Activated CD4-positive, alpha-beta T cell treated with anti-CD3 and anti-CD28 coated beads, Interleukin-2, amount 50 U/mL, for 4 hours (primary cell): ENCODE measurements at regions not wholly inside any gene's neighbourhood (a gene's known extent, or its start where the extent isn't known, plus 50 kb on each side); places are given as distances from the start of the nearest gene placed in this dataset.

Source experiments
- DNase-seq, 2 experiments: peaks; one replicate each; pipeline ENCODE4 v3.0.0-alpha.2; 2020

- DNase-seq, result no peak
Observed at GRCh38 chrX:10047631-10048030, 80.5 kb downstream of the CLDN34 start.

- DNase-seq, result no peak
Observed at GRCh38 chrX:10048076-10048475, 80.9 kb downstream of the CLDN34 start.

- no peak for DNase-seq
Observed at GRCh38 chrX:10048707-10049106, 81.5 kb downstream of the CLDN34 start.

GRCh38 chrX:10049236-10049635 lies 82.1 kb downstream of the CLDN34 start:
- no peak for DNase-seq

GRCh38 chrX:10050481-10050880 lies 83.3 kb downstream of the CLDN34 start:
- DNase-seq, result no peak

GRCh38 chrX:10051866-10052480 lies 84.8 kb downstream of the CLDN34 start:
- DNase-seq, result no peak

- no peak for DNase-seq
Observed at GRCh38 chrX:10052906-10053625, 85.9 kb downstream of the CLDN34 start.

GRCh38 chrX:10054396-10054795 lies 87.2 kb downstream of the CLDN34 start:
- no peak for DNase-seq

- DNase-seq, result no peak
Observed at GRCh38 chrX:10055430-10055829, 88.3 kb downstream of the CLDN34 start.

- DNase-seq, result no peak
Observed at GRCh38 chrX:10062352-10062751, 94.4 kb upstream of the CLCN4 start.

- no peak for DNase-seq
Observed at GRCh38 chrX:10062980-10063379, 93.8 kb upstream of the CLCN4 start.

- DNase-seq, result no peak
Observed at GRCh38 chrX:10064736-10065135, 92.0 kb upstream of the CLCN4 start.

- DNase-seq, result no peak
Observed at GRCh38 chrX:10070714-10071436, 85.9 kb upstream of the CLCN4 start.

GRCh38 chrX:10071451-10072144 lies 85.2 kb upstream of the CLCN4 start:
- no peak for DNase-seq

- no peak for DNase-seq
Observed at GRCh38 chrX:10072786-10073568, 83.8 kb upstream of the CLCN4 start.

GRCh38 chrX:10073671-10074070 lies 83.1 kb upstream of the CLCN4 start:
- DNase-seq, result no peak

- DNase-seq, result no peak
Observed at GRCh38 chrX:10074241-10074941, 82.4 kb upstream of the CLCN4 start.

- DNase-seq, result no peak
Observed at GRCh38 chrX:10076765-10077164, 80.0 kb upstream of the CLCN4 start.

GRCh38 chrX:10077425-10078188 lies 79.2 kb upstream of the CLCN4 start:
- no peak for DNase-seq

- no peak for DNase-seq
Observed at GRCh38 chrX:10078266-10078665, 78.5 kb upstream of the CLCN4 start.

- no peak for DNase-seq
Observed at GRCh38 chrX:10079231-10079630, 77.5 kb upstream of the CLCN4 start.
